ENCODE measurements at regions not wholly inside any gene's neighbourhood (a gene's known extent, or its start where the extent isn't known, plus 50 kb on each side); places are given as distances from the start of the nearest gene placed in this dataset.
"Not testable (repeated sequence)": the region's sequence is repeated elsewhere in the genome, so short reads cannot be mapped to it uniquely, and the experiment has no call there.

DNA sequence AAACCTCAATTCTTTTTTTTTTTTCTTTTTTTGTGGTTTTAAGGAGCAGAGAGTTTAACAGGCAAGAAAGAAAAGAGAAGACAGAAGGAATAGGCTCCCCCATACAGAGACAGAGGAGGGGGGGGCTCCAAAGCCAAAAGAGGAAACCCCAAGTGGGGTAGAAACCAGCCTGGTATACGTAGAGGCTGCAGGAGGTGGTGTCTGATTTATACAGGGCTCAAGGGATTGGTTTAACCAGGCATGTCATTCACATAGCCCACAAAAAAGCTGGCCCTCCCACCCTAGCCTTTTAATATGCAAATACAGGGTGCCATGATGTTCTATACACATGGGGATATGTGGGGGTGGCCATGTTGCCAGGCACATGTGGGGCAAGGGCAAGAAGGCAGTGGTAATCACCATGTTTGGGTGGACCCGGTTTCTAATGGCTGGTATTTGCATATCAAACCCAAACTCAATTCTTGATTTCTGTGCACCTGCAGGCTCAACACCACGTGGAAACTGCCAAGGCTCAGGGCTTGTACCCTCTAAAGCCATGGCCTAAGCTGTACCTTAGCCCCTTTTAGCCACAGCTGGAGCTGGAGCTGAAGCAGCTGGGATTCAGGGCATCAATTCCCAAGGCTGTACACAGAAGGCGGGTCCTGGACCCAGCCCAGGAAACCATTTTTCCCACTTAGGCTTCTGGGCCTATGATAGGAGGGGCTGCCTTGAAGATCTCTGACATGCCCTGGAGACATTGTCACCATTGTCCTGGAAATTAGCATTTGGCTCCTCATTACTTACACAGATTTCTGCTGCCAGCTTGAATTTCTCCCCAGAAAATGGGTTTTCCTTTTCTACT lies 170.3 kb downstream of the MAIP1 start:
- TF ChIP-seq, protein P1, sequence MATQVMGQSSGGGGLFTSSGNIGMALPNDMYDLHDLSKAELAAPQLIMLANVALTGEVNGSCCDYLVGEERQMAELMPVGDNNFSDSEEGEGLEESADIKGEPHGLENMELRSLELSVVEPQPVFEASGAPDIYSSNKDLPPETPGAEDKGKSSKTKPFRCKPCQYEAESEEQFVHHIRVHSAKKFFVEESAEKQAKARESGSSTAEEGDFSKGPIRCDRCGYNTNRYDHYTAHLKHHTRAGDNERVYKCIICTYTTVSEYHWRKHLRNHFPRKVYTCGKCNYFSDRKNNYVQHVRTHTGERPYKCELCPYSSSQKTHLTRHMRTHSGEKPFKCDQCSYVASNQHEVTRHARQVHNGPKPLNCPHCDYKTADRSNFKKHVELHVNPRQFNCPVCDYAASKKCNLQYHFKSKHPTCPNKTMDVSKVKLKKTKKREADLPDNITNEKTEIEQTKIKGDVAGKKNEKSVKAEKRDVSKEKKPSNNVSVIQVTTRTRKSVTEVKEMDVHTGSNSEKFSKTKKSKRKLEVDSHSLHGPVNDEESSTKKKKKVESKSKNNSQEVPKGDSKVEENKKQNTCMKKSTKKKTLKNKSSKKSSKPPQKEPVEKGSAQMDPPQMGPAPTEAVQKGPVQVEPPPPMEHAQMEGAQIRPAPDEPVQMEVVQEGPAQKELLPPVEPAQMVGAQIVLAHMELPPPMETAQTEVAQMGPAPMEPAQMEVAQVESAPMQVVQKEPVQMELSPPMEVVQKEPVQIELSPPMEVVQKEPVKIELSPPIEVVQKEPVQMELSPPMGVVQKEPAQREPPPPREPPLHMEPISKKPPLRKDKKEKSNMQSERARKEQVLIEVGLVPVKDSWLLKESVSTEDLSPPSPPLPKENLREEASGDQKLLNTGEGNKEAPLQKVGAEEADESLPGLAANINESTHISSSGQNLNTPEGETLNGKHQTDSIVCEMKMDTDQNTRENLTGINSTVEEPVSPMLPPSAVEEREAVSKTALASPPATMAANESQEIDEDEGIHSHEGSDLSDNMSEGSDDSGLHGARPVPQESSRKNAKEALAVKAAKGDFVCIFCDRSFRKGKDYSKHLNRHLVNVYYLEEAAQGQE (IDR thresholded peaks at IDR 0.05; ENCODE audit: insufficient replicate concordance, low read depth) = no peak
- TF ChIP-seq, protein P2, sequence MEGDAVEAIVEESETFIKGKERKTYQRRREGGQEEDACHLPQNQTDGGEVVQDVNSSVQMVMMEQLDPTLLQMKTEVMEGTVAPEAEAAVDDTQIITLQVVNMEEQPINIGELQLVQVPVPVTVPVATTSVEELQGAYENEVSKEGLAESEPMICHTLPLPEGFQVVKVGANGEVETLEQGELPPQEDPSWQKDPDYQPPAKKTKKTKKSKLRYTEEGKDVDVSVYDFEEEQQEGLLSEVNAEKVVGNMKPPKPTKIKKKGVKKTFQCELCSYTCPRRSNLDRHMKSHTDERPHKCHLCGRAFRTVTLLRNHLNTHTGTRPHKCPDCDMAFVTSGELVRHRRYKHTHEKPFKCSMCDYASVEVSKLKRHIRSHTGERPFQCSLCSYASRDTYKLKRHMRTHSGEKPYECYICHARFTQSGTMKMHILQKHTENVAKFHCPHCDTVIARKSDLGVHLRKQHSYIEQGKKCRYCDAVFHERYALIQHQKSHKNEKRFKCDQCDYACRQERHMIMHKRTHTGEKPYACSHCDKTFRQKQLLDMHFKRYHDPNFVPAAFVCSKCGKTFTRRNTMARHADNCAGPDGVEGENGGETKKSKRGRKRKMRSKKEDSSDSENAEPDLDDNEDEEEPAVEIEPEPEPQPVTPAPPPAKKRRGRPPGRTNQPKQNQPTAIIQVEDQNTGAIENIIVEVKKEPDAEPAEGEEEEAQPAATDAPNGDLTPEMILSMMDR (IDR thresholded peaks at IDR 0.05; ENCODE audit: insufficient read depth, low read length) = no peak
- TF ChIP-seq POLR2AphosphoS5 (IDR thresholded peaks at IDR 0.05; ENCODE audit: low read depth) (no peak), SPI1 (IDR thresholded peaks at IDR 0.05; ENCODE audit: borderline replicate concordance, low read depth) (no peak), GABPA (IDR thresholded peaks at IDR 0.05; ENCODE audit: low read depth) (no peak)
- DNase-seq (ENCODE audit: low read depth in 1 of 2, low spot score in 1 of 2) = no peak
- H3K27me3 ChIP-seq (ENCODE audit: insufficient read depth, poor library complexity, severe bottlenecking) = no peaks in the 10 kb centered on the region
- H3K4me3 ChIP-seq (replicated peaks; ENCODE audit: insufficient read depth, low read length) = no peak overlapping the region
- H3K27ac ChIP-seq (replicated peaks) = no peak overlapping the region

DNA sequence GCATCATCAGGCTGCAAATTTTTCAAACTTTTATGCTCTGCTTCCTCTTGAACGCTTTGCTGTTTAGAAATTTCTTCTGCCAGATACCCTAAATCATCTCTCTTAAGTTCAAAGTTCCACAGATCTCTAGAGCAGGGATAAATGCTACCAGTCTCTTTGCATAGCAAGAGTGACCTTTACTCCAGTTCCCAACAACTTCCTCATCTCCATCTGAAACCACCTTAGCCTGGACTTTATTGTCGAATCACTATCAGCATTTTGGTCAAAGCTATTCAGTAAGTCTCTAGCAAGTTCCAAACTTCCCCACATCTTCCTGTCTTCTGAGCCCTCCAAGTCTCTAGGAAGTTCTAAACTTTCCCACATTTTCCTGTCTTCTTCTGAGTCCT lies 170.9 kb downstream of the MAIP1 start:
- not testable (repeated sequence) for H3K27ac ChIP-seq (replicated peaks); DNase-seq (ENCODE audit: low read depth in 1 of 2, low spot score in 1 of 2); H3K4me3 ChIP-seq (replicated peaks; ENCODE audit: insufficient read depth, low read length); H3K27me3 ChIP-seq (ENCODE audit: insufficient read depth, poor library complexity, severe bottlenecking)

DNA sequence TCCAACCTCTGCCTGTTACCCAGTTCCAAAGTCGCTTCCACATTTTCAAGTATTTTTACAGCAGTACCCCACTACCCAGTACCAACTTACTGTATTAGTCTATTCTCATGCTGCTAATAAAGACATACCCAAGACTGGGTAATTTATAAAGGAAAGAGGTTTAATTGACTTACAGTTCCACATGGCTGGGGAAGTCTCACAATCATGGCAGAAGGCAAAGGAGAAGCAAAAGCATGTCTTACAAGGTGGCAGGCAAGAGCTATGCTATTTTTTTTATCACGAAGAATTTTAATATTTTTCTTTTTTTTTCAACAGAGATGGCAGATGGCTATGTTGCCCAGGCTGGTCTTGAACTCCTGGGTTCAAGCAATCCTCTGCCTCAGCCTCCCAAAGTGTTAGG lies 171.3 kb downstream of the MAIP1 start:
- not testable (repeated sequence) for H3K4me3 ChIP-seq (replicated peaks; ENCODE audit: insufficient read depth, low read length); H3K27me3 ChIP-seq (ENCODE audit: insufficient read depth, poor library complexity, severe bottlenecking); H3K27ac ChIP-seq (replicated peaks); DNase-seq (ENCODE audit: low read depth in 1 of 2, low spot score in 1 of 2)

DNA sequence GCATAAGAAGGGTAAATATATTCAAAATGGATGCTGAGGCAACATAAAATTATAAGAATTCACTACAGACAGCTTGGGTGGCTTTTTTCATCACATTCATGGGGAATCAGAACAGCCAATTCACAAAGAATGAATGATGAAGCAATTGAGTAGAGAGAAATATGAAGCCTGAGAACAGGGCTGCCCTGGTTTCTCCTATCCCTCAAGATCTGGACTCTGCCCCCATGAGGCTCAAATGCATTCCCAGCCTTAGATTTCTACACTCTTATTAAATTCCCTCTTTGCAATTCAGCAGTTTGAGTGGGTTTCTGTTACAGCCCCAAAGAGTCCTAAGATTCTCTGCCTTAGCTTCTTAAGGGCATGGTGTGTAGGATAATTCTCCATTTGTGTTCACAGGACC lies 172.5 kb downstream of the MAIP1 start:
- H3K4me3 ChIP-seq (replicated peaks; ENCODE audit: insufficient read depth, low read length) = no peak overlapping the region
- no peak for DNase-seq (ENCODE audit: low read depth in 1 of 2, low spot score in 1 of 2)
- H3K27ac ChIP-seq (replicated peaks) = no peak overlapping the region
- no peaks in the 10 kb centered on the region for H3K27me3 ChIP-seq (ENCODE audit: insufficient read depth, poor library complexity, severe bottlenecking)
- TF ChIP-seq POLR2AphosphoS5 (IDR thresholded peaks at IDR 0.05; ENCODE audit: low read depth) (no peak), GABPA (IDR thresholded peaks at IDR 0.05; ENCODE audit: low read depth) (no peak), SPI1 (IDR thresholded peaks at IDR 0.05; ENCODE audit: borderline replicate concordance, low read depth) (no peak)
- TF ChIP-seq, protein P1 (IDR thresholded peaks at IDR 0.05; ENCODE audit: insufficient replicate concordance, low read depth) = no peak
- TF ChIP-seq, protein P2 (IDR thresholded peaks at IDR 0.05; ENCODE audit: insufficient read depth, low read length) = no peak

DNA sequence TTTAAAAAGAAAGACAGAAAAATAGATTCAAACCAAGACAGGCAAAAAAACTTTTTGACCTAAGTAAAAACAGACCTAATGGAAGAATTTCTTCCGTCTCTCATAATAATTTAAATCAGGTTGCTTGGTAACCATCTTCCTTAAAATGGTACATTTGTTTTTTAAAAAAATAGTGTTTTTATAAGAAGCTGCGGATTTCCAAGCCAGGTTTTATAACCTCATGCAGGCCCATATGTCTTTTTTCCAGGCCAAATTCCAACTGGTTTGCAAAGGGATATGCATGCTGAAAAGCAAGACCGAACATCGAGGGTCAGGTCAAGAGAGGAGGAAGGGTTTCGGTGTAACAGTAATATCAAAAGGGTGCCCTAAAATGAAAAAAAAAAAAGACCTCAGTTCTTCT lies 172.9 kb downstream of the MAIP1 start:
- no peak overlapping the region for H3K4me3 ChIP-seq (replicated peaks; ENCODE audit: insufficient read depth, low read length)
- H3K27me3 ChIP-seq (ENCODE audit: insufficient read depth, poor library complexity, severe bottlenecking) = no peaks in the 10 kb centered on the region
- TF ChIP-seq SPI1 (IDR thresholded peaks at IDR 0.05; ENCODE audit: borderline replicate concordance, low read depth) (no peak), POLR2AphosphoS5 (IDR thresholded peaks at IDR 0.05; ENCODE audit: low read depth) (no peak), GABPA (IDR thresholded peaks at IDR 0.05; ENCODE audit: low read depth) (no peak)
- TF ChIP-seq, protein P1 (IDR thresholded peaks at IDR 0.05; ENCODE audit: insufficient replicate concordance, low read depth) = no peak
- TF ChIP-seq, protein P2 (IDR thresholded peaks at IDR 0.05; ENCODE audit: insufficient read depth, low read length) = no peak
- no peak overlapping the region for H3K27ac ChIP-seq (replicated peaks)
- DNase-seq (ENCODE audit: low read depth in 1 of 2, low spot score in 1 of 2) = no peak

All from HL-60 (cell line).